OCI-LY7 (cell line): ENCODE measurements at regions not wholly inside any gene's neighbourhood (a gene's known extent, or its start where the extent isn't known, plus 50 kb on each side); places are given as distances from the start of the nearest gene placed in this dataset.

Source experiments
- CTCF ChIP-seq: fragments of 200-600 bp; sonication (generic); conservative IDR thresholded peaks from 2 replicates; pipeline ENCODE4 v1.5.1; 2014; ENCODE audit warnings: mild to moderate bottlenecking, antibody characterized with exemption, low read length, moderate library complexity, mixed read lengths
- EZH2phosphoT487 ChIP-seq: fragments of 200-600 bp; sonication (generic); IDR thresholded peaks from 2 replicates; pipeline ENCODE4 v1.6.1; 2018; ENCODE audit warnings: low read depth, borderline replicate concordance, mild to moderate bottlenecking, mixed run types, antibody characterized with exemption, low read length, moderate library complexity, mixed read lengths

- TF ChIP-seq EZH2phosphoT487 (no peak), CTCF (no peak)
These were observed 622.2 kb downstream of the MMUT start for GRCh38 chr6:48840896-48841295.
